AG04449 (cell line): ENCODE measurements at regions not wholly inside any gene's neighbourhood (a gene's known extent, or its start where the extent isn't known, plus 50 kb on each side); places are given as distances from the start of the nearest gene placed in this dataset.

Experiments
- CTCF ChIA-PET: fragments of 350-600 bp; formaldehyde crosslinking; extraction: SDS; loops from one replicate; lab custom pipeline; 2021; ENCODE audit warnings: antibody characterized with exemption; lab: Yijun Ruan, JAX
- POLR2A ChIA-PET: fragments of 400-600, 350-600 bp; formaldehyde crosslinking; extraction: SDS; loops from one replicate; lab custom pipeline; 2020; ENCODE audit warnings: antibody characterized with exemption, inconsistent platforms; lab: Yijun Ruan, JAX
- DNase-seq: peaks from one replicate; pipeline ENCODE4 v3.0.0-alpha.2; 2010; ENCODE audit warnings: low read depth, low spot score
- H3K4me3 ChIP-seq: 2 replicates; pipeline ENCODE4 v1.5.1; 2011; ENCODE audit warnings: low read depth, mild to moderate bottlenecking, control low read depth, low read length
- CTCF ChIP-seq: IDR thresholded peaks from one replicate; pipeline ENCODE4 v1.5.1; 2011; ENCODE audit warnings: mild to moderate bottlenecking, moderate library complexity, low read length, control low read depth, inconsistent platforms; ENCODE audit not compliant: insufficient read depth; ENCODE audit errors: missing control alignments

- no peak overlapping the region for H3K4me3 ChIP-seq
- no peak for TF ChIP-seq CTCF
- POLR2A ChIA-PET, result no interaction called here
- CTCF ChIA-PET, result no interaction called here
- DNase-seq, result no peak
Measured at GRCh38 chr10:2438248-2438939, 629.0 kb upstream of the PFKP start.

- no peak for DNase-seq
- CTCF ChIA-PET, result no interaction called here
- POLR2A ChIA-PET, result no interaction called here
- H3K4me3 ChIP-seq, result no peak overlapping the region
- no peak for TF ChIP-seq CTCF
Measured at GRCh38 chr10:2436933-2437332, 630.4 kb upstream of the PFKP start.

DNA sequence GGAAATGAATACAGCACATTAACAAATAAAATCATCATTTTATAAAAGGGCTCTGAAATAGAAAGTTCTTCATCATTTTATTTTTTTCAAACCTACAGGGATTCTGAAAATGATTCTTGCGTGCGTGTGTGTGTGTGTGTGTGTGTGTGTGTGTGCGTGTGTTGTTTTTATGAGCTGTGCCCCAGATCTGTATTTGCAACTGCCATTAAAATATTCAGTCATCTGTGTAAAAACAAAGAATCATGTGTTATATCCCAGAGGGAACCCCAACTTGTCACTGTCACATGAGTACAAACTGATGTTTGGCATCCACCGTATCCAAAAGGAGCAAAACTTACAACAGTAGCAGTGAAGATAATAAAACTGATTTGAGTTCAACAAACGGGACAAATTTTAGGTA, 635.4 kb upstream of the PFKP start:
- TF ChIP-seq CTCF, result no peak
- no peak for DNase-seq
- no peak overlapping the region for H3K4me3 ChIP-seq
- ChIA-PET POLR2A (no interaction called here), CTCF (no interaction called here)

DNA sequence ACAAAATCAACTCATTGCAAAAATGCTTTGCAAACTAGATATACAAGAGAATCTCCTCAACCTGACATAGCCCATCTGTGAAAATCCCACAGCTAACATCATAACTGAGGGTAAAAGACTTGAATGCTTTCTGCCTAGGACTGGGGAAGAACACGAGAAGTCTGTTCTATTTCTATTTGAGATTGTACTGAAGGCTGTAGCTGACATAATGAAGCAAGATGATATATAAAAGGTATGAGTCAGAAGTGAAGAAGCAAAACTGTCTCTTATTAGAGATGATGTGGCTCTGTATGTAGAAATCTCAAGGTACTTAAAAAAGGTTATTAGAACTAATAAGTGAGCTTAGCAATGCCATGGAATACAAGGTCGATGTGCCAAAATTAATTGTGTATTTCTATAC, 639.9 kb upstream of the PFKP start:
- TF ChIP-seq CTCF, result no peak
- H3K4me3 ChIP-seq, result no peak overlapping the region
- POLR2A ChIA-PET, result no interaction called here
- no peak for DNase-seq
- CTCF ChIA-PET, result no interaction called here

DNA sequence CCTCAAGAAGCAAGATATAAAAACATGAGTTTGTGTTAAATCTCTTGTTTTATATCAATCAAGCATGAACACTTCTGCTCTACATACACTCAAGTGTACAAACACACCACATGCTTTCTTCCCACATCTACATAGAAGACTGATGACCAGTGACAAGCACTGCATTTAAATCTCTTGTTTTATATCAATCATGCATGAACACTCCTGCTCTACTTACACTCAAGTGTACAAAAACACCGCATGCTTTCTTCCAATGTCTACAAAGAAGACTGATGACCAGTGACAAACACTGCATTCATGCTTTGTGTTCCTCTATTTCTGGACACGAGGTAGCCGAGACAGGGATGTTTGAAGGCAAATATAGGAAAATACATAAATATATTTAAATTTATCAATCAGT, 642.0 kb upstream of the PFKP start:
- DNase-seq, result no peak
- TF ChIP-seq CTCF, result no peak
- H3K4me3 ChIP-seq, result no peak overlapping the region
- CTCF ChIA-PET, result no interaction called here
- POLR2A ChIA-PET, result no interaction called here

- ChIA-PET POLR2A (no interaction called here), CTCF (no interaction called here)
- no peak for TF ChIP-seq CTCF
- H3K4me3 ChIP-seq, result no peak overlapping the region
- DNase-seq, result no peak
Measured at GRCh38 chr10:2414562-2414961, 652.8 kb upstream of the PFKP start.
